Natural killer cell treated with Interleukin-12 subunit alpha and Interleukin-12 subunit beta and Interleukin-15 and Interleukin-18, amount 100 ng/mL, for 72 hours (primary cell): ENCODE measurements at regions not wholly inside any gene's neighbourhood (a gene's known extent, or its start where the extent isn't known, plus 50 kb on each side); places are given as distances from the start of the nearest gene placed in this dataset.
A peak's percentile ranks its signal among the peaks of the same experiment; 100 is the strongest.

Experiments used
- ATAC-seq, 2 donors: fragments of 150-1000 bp; cut with Tn5 transposase in 1 of 2; sonication (Bioruptor Pico), chemical (Tn5 transposase) in 1 of 2; 2 replicates each; pipeline ENCODE4 v1.10.0; 2021
- DNase-seq: peaks from one replicate; pipeline ENCODE4 v3.0.0; 2022; ENCODE audit warnings: low spot score
- H3K27ac Mint-ChIP-seq, 2 donors: 1 replicate in 1 of 2; 2 replicates in 1 of 2; pipeline ENCODE4 v1.8.0; 2022; ENCODE audit warnings: mixed read lengths in 2 of 2, mild to moderate bottlenecking in 1 of 2, moderate library complexity in 1 of 2
- H3K27me3 Mint-ChIP-seq, 2 donors: 1 replicate in 1 of 2; 2 replicates in 1 of 2; pipeline ENCODE4 v1.8.0; 2022; ENCODE audit warnings: mixed read lengths in 2 of 2
- H3K36me3 Mint-ChIP-seq: one replicate; pipeline ENCODE4 v1.8.0; 2022; ENCODE audit warnings: mixed read lengths
- H3K4me1 Mint-ChIP-seq, 2 donors: 1 replicate in 1 of 2; 2 replicates in 1 of 2; pipeline ENCODE4 v1.8.0; 2022; ENCODE audit warnings: low read depth in 2 of 2, mixed read lengths in 2 of 2, mild to moderate bottlenecking in 1 of 2
- H3K4me3 Mint-ChIP-seq: one replicate; pipeline ENCODE4 v1.8.0; 2022; ENCODE audit warnings: mixed read lengths
- H3K9me3 Mint-ChIP-seq: 2 replicates; pipeline ENCODE4 v1.8.0; 2022; ENCODE audit warnings: mixed read lengths

DNA sequence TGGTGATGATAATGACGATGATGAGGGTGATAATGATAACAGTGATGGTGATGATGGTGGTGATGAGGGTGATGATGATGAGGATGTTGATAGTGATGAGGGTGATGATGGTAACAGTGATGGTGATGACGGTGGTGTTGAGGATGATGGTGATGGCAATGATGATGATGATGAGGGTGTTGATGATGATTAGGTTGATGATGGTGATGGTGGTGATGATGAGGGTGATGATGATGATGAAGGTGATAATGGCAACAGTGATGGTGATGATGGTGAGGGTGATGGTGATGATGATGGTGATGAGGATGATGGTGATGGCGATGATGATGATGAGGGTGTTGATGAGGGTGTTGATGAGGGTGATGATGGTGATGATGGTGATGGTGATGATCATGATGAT is 93.8 kb upstream of the ZNF469 start:
- ATAC-seq, result no peak
- peaks cover 5 to 12% of the 10 kb centered on the region in 2 donors for H3K27me3 Mint-ChIP-seq
- no peak overlapping the region for H3K27ac Mint-ChIP-seq
- DNase-seq, result no peak
- H3K4me1 Mint-ChIP-seq, result no peaks in the 10 kb centered on the region
- H3K36me3 Mint-ChIP-seq, result peaks cover 7% of the 10 kb centered on the region
- H3K4me3 Mint-ChIP-seq, result no peak overlapping the region
- peaks cover 4% of the 10 kb centered on the region for H3K9me3 Mint-ChIP-seq

- ATAC-seq (no peak), DNase-seq (peak; percentile 15)
- Mint-ChIP-seq H3K4me3 (no peak overlapping the region), H3K4me1 (no peaks in the 10 kb centered on the region), H3K9me3 (peaks cover 4% of the 10 kb centered on the region), H3K27me3 (peaks cover 9 to 17% of the 10 kb centered on the region in 2 donors), H3K36me3 (peaks cover 7% of the 10 kb centered on the region), H3K27ac (no peak overlapping the region)
Observed at GRCh38 chr16:88289561-88289960, 93.2 kb upstream of the ZNF469 start.

GRCh38 chr16:88289968-88290401 is 92.8 kb upstream of the ZNF469 start:
- Mint-ChIP-seq H3K36me3 (peaks cover 7% of the 10 kb centered on the region), H3K27me3 (peaks cover 10 to 18% of the 10 kb centered on the region in 2 donors), H3K4me3 (no peak overlapping the region), H3K9me3 (peaks cover 4% of the 10 kb centered on the region), H3K4me1 (no peaks in the 10 kb centered on the region), H3K27ac (no peak overlapping the region)
- no peak for ATAC-seq
- peak; percentile 35 for DNase-seq

DNA sequence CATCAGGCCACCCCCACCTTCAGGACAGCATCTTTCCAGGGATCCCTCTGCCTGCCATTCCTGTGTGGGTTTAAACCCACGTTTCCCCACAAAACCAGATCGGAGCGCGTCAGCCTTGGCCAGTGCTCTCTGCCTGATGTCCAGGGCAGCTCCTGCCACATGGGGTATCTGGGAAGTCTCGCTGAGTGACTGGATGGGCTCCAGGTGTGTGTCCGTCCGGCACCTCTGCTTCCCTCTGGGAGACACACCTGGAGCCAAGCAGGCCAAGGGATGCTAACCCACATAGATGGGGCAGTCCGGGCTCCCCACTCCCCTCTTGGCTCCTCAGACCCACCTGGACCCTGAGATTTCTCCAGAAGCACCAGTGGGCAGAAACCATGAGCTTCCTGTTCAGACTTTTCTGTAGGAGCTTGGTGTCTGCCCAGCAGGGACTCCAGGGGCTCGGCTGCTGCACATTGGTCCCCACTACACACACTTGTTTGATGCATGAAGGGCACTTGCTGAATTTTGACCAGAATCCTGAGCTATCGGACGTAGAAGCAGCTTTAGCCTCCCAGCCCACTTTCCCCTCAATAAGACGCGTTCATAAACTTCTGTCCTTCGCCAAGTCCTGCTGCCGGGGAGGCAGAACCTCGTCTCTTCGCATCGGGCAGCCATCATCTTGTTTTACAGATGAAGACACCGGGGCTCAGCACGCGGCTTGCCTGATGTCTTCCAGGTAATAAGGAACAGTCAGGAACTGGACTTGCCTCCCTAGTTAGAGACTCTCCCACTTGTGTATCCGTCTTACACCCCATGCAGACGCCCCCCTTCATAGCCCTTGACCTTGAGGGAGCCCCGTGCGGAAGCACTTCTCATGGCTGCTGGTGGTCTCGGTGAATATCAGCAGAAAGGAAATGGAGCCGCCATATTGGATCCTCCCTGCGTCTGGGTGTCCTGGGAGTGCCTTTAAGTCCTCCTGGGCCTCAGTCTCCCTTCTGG is 91.6 kb upstream of the ZNF469 start:
- ATAC-seq, result no peak
- H3K9me3 Mint-ChIP-seq, result peaks cover 4% of the 10 kb centered on the region
- H3K36me3 Mint-ChIP-seq, result peaks cover 7% of the 10 kb centered on the region
- H3K4me3 Mint-ChIP-seq, result no peak overlapping the region
- H3K4me1 Mint-ChIP-seq, result no peaks in the 10 kb centered on the region
- peak; percentile 54 for DNase-seq
- no peak overlapping the region for H3K27ac Mint-ChIP-seq
- peaks cover 10 to 18% of the 10 kb centered on the region in 2 donors for H3K27me3 Mint-ChIP-seq

- Mint-ChIP-seq H3K4me1 (no peaks in the 10 kb centered on the region), H3K27me3 (peaks cover 10 to 18% of the 10 kb centered on the region in 2 donors), H3K36me3 (peaks cover 1% of the 10 kb centered on the region), H3K9me3 (no peaks in the 10 kb centered on the region), H3K4me3 (no peak overlapping the region), H3K27ac (no peak overlapping the region)
- DNase-seq (peak; percentile 34), ATAC-seq (no peak)
Observed at GRCh38 chr16:88292007-88292970, 90.5 kb upstream of the ZNF469 start.

GRCh38 chr16:88293097-88293496 is 89.7 kb upstream of the ZNF469 start:
- Mint-ChIP-seq H3K27me3 (peaks cover 12 to 18% of the 10 kb centered on the region in 2 donors), H3K4me3 (no peak overlapping the region), H3K27ac (no peak overlapping the region), H3K4me1 (no peaks in the 10 kb centered on the region), H3K36me3 (no peaks in the 10 kb centered on the region), H3K9me3 (no peaks in the 10 kb centered on the region)
- DNase-seq (no peak), ATAC-seq (no peak)

- no peak for ATAC-seq
- Mint-ChIP-seq H3K4me1 (no peaks in the 10 kb centered on the region), H3K36me3 (no peaks in the 10 kb centered on the region), H3K27me3 (peaks cover 12 to 18% of the 10 kb centered on the region in 2 donors), H3K27ac (no peak overlapping the region), H3K9me3 (no peaks in the 10 kb centered on the region), H3K4me3 (no peak overlapping the region)
- peak; percentile 60 for DNase-seq
Observed at GRCh38 chr16:88295671-88296436, 86.9 kb upstream of the ZNF469 start.

GRCh38 chr16:88296437-88297177 is 86.2 kb upstream of the ZNF469 start:
- ATAC-seq (peak in 1 of 2 donors; percentile 23), DNase-seq (peak; percentile 54)
- no peak overlapping the region for H3K27ac Mint-ChIP-seq
- H3K36me3 Mint-ChIP-seq, result no peaks in the 10 kb centered on the region
- no peak overlapping the region for H3K4me3 Mint-ChIP-seq
- H3K9me3 Mint-ChIP-seq, result no peaks in the 10 kb centered on the region
- H3K4me1 Mint-ChIP-seq, result no peaks in the 10 kb centered on the region
- H3K27me3 Mint-ChIP-seq, result peaks cover 12 to 18% of the 10 kb centered on the region in 2 donors

GRCh38 chr16:88297178-88297720 is 85.5 kb upstream of the ZNF469 start:
- H3K27ac Mint-ChIP-seq, result no peak overlapping the region
- H3K4me3 Mint-ChIP-seq, result no peak overlapping the region
- peaks cover 14 to 18% of the 10 kb centered on the region in 2 donors for H3K27me3 Mint-ChIP-seq
- H3K4me1 Mint-ChIP-seq, result no peaks in the 10 kb centered on the region
- no peaks in the 10 kb centered on the region for H3K9me3 Mint-ChIP-seq
- H3K36me3 Mint-ChIP-seq, result no peaks in the 10 kb centered on the region
- ATAC-seq (no peak), DNase-seq (peak; percentile 55)

GRCh38 chr16:88298181-88298832 is 84.5 kb upstream of the ZNF469 start:
- ATAC-seq (no peak), DNase-seq (peak; percentile 49)
- peaks cover 10 to 11% of the 10 kb centered on the region in 2 donors for H3K27me3 Mint-ChIP-seq
- H3K27ac Mint-ChIP-seq, result no peak overlapping the region
- H3K4me1 Mint-ChIP-seq, result no peaks in the 10 kb centered on the region
- H3K4me3 Mint-ChIP-seq, result no peak overlapping the region
- no peaks in the 10 kb centered on the region for H3K36me3 Mint-ChIP-seq
- H3K9me3 Mint-ChIP-seq, result no peaks in the 10 kb centered on the region

GRCh38 chr16:88298833-88299745 is 83.7 kb upstream of the ZNF469 start:
- Mint-ChIP-seq H3K27ac (no peak overlapping the region), H3K27me3 (peaks cover 5 to 9% of the 10 kb centered on the region in 2 donors), H3K9me3 (no peaks in the 10 kb centered on the region), H3K4me1 (no peaks in the 10 kb centered on the region), H3K36me3 (no peaks in the 10 kb centered on the region), H3K4me3 (no peak overlapping the region)
- ATAC-seq (peak in 1 of 2 donors; percentile 27), DNase-seq (peak; percentile 54)
